GM18505 (cell line): ENCODE measurements at regions not wholly inside any gene's neighbourhood (a gene's known extent, or its start where the extent isn't known, plus 50 kb on each side); places are given as distances from the start of the nearest gene placed in this dataset.

Source experiments
- ATAC-seq: cut with Tn5 transposase; IDR thresholded peaks from one replicate; pipeline ENCODE4 v1.9.1; 2021; ENCODE audit not compliant: unreplicated experiment
- POLR2A ChIP-seq: IDR thresholded peaks from 4 replicates; pipeline ENCODE4 v1.6.1; 2011; ENCODE audit warnings: borderline replicate concordance; ENCODE audit not compliant: insufficient read depth, insufficient read length; ENCODE audit errors: extremely low read depth

DNA sequence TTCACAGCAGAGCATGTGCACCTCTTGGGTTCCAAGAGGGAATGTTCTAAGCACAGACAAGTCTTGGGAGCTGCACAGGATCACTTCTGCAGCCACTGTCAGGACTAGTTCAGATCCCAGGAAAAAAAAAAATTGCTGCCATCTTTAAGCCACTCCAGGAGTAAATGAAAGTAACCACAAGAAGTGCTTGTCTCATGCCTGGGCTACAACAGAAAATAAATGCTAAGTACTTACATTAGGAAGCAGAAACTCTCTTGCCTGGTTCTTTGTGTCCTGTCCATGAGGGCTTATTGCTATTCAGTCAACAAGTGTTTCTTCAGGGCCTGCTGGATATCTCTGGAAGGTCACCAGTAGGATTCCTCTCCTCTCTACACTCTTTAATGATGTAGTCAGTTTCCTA, 176.1 kb downstream of the KTN1 start:
- ATAC-seq, result no peak
- no peak for TF ChIP-seq POLR2A

DNA sequence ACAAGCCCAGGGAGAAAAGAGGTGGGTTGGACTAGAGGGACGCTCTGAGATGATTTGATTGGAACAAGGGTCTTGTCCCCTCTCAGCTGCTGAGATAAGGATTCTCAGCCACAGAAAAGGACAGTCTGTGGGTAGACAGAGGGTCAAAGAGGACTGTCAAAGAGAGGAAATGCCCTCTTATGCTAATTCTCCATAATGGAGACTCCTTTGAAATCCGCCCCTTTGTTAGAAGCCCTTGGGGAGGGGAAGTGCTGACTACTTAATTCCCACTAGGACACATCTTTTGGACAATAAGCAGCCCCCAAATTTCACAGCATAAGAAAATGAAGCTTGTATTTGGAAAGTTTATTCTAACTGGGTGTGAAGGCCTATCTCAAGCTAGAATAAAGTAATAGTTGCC, 176.6 kb downstream of the KTN1 start:
- ATAC-seq, result no peak
- TF ChIP-seq POLR2A, result no peak

DNA sequence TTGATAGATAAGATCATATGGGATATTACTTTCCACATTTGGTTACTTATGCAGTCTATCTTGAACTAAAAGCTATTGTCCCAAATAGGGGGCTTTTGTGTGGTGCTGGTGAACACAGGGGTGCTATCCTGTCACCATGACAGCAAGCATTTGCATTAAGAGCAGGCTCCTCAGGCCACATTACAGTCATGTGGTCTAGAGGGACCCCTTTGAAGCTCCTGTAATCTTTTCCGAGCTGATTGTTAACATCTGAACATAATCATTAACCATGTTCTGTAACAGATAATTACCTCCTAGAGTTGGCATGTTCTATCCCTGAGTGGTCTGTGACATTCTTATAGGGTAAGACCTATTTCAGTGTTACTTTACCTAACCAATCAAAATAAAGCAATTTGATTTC, 178.8 kb downstream of the KTN1 start:
- no peak for ATAC-seq
- TF ChIP-seq POLR2A, result no peak

DNA sequence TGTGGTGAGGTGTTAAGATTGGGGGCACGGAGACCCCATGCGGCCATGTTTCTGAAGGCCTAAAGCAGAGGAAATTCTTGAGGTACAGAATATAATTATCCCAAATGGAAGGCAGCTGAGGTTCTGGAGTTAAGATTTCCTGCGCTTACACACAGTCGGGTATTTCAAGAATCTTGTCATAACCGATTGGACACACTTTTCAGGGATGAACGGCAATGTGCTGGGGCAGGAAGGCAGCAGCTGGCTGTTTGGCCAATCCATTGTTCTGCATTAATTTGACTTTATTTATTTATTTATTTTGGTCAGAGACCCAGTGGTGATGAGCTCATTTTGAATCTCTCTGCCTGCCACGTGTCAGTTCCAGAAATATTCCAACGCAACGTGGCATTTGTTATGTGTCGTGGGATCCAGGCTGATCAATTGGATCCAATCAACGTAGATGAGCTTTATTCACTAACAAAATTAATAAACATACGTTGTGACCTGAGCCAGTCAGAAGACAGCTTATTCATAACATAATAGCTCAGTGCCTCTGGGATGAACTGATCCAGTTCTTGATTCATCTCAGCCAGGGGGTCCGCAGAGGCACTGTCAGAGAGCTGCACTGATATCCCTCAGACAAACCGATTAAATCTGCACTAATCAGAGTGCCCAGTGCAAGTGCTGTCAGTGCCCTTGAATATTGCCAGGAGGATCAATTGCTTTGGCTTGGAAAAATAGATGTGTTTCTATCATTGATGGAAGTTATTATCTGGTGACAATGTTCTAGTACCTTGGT, 181.0 kb downstream of the KTN1 start:
- no peak for TF ChIP-seq POLR2A
- no peak for ATAC-seq

GRCh38 chr14:55761651-55762050, 181.6 kb downstream of the KTN1 start:
- TF ChIP-seq POLR2A, result no peak
- no peak for ATAC-seq

- no peak for ATAC-seq
- no peak for TF ChIP-seq POLR2A
Measured at GRCh38 chr14:55762595-55763232, 182.7 kb downstream of the KTN1 start.

DNA sequence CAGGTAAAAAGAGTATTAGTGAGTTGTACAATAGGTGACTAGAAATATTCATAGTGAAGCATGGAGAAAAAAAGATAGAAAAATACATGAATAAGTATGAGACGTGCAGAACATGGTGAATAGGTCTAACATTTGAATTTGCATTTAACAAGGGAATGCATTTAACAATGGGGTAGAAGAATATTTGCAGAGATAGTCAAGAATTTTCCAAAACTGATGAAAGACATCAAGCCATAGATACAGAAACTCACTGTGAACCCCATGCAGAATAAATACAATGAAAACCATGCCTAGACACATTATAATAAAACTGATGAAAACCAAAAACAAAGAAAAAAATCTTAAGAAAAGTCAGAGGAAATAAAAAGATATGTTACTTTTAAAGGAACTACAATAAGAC, 184.8 kb downstream of the KTN1 start:
- ATAC-seq, result no peak
- no peak for TF ChIP-seq POLR2A

- ATAC-seq, result no peak
- no peak for TF ChIP-seq POLR2A
Measured at GRCh38 chr14:55766071-55766470, 186.1 kb downstream of the KTN1 start.

- no peak for TF ChIP-seq POLR2A
- no peak for ATAC-seq
Measured at GRCh38 chr14:55767286-55767685, 187.3 kb downstream of the KTN1 start.

DNA sequence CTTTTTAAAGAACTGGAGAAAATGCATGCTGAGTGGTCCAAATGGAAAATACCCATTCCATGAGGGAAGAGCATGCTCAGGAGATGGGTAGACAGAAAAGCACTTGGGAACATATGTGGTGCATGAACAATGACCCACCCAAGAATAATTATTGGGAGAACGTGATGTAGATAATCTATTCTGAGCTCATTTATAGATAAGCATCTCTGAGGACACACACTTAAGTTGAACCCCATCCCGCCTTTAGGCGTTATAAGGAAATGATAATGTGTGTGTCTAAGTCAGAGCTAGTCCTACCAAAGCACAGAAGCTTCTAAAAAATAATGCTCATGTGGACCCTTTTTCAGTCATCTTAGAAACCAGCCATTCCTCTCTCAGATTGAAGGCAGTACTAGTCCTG, 189.9 kb downstream of the KTN1 start:
- no peak for ATAC-seq

GRCh38 chr14:55771242-55771981, 191.4 kb downstream of the KTN1 start:
- TF ChIP-seq POLR2A, result no peak
- ATAC-seq, result no peak

More for the DNA sequence above, 189.9 kb downstream of the KTN1 start:
- no peak for TF ChIP-seq POLR2A

DNA sequence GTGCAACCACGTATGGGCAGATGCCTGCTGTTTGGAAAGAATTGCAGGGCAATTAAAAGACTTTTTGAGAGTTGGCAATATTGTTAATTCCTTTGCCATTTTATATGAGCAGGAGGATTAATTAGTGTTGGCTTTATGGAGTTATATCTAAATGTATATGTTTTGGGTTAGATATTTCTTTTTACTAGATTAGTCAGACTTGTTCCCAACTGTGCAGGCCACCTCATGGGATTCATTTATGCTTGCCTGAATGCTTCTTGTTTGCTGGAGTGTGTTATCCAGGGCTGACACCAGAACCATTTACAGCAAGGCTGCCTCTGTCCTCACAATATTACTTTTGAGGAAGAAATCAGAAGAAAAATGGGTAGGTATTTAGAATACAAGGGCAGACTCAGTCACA, 192.5 kb downstream of the KTN1 start:
- no peak for ATAC-seq

DNA sequence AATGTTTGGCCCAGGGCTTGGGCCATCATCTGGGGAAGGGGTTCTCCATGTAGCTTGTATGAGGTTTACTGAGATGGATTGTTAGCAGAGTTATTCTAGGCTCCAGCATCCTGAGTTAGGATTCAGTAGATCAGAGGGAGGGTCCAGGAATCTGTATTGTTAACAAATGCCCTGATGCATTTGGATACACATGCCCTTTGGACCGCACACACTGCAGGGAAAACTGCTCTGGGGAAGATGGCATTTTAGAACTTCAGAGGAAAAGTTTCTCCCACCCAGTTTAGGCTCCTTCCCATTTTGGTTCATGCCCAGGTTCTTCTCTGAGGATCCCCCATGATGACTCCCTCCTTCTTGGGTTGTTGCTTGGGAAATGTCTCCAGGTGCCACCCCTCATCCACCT, 193.3 kb downstream of the KTN1 start:
- ATAC-seq, result no peak
- TF ChIP-seq POLR2A, result no peak

More for the DNA sequence above, 192.5 kb downstream of the KTN1 start:
- TF ChIP-seq POLR2A, result no peak

- TF ChIP-seq POLR2A, result no peak
- no peak for ATAC-seq
Measured at GRCh38 chr14:55773984-55774545, 194.1 kb downstream of the KTN1 start.

- no peak for ATAC-seq
- no peak for TF ChIP-seq POLR2A
Measured at GRCh38 chr14:55777877-55778276, 197.9 kb downstream of the KTN1 start.
